CD4-positive, CD25-positive, alpha-beta regulatory T cell (primary cell): ENCODE measurements at regions not wholly inside any gene's neighbourhood (a gene's known extent, or its start where the extent isn't known, plus 50 kb on each side); places are given as distances from the start of the nearest gene placed in this dataset.
A peak's percentile ranks its signal among the peaks of the same experiment; 100 is the strongest.

Source experiments
- ATAC-seq, 2 donors: fragments of 150-1000 bp; cut with Tn5 transposase; one replicate each; pipeline ENCODE4 v1.10.0; 2021; ENCODE audit warnings: low read depth in 2 of 2, moderate number of reproducible peaks in 2 of 2, moderate library complexity in 1 of 2
- DNase-seq, 3 donors: peaks; one replicate each; pipeline versions ENCODE4 v3.0.0 to v3.0.0-alpha.2; 2012 to 2022; ENCODE audit warnings: mixed read lengths in 1 of 3
- H3K27ac ChIP-seq: one replicate; pipeline ENCODE4 v1.7.0; 2013; ENCODE audit warnings: mild to moderate bottlenecking, low read length; ENCODE audit not compliant: insufficient read depth, poor library complexity, severe bottlenecking
- H3K27me3 ChIP-seq: one replicate; pipeline ENCODE4 v1.7.0; 2013; ENCODE audit warnings: low read length; ENCODE audit not compliant: control insufficient read depth, insufficient read depth
- H3K36me3 ChIP-seq: one replicate; pipeline ENCODE4 v1.7.0; 2013; ENCODE audit warnings: mild to moderate bottlenecking, low read length, moderate library complexity; ENCODE audit not compliant: control insufficient read depth, insufficient read depth
- H3K4me1 ChIP-seq: 2 replicates; pipeline ENCODE4 v1.7.0; 2013; ENCODE audit warnings: mild to moderate bottlenecking, low read length; ENCODE audit not compliant: insufficient read depth, control insufficient read depth, poor library complexity, severe bottlenecking
- H3K4me3 ChIP-seq: one replicate; pipeline ENCODE4 v1.7.0; 2013; ENCODE audit warnings: low read depth, mild to moderate bottlenecking, low read length, moderate library complexity
- H3K9me3 ChIP-seq, 2 experiments: 1 replicate in 1 of 2; 2 replicates in 1 of 2; pipeline ENCODE4 v1.7.0; 2013; ENCODE audit warnings: low read length in 2 of 2, mild to moderate bottlenecking in 1 of 2, moderate library complexity in 1 of 2; ENCODE audit not compliant: control insufficient read depth in 2 of 2
- H3K27ac Mint-ChIP-seq, 3 donors: one replicate each; pipeline ENCODE4 v1.8.0; 2020 to 2022; ENCODE audit warnings: mild to moderate bottlenecking in 3 of 3, mixed read lengths in 3 of 3, moderate library complexity in 2 of 3
- H3K27me3 Mint-ChIP-seq: one replicate; pipeline ENCODE4 v1.8.0; 2022; ENCODE audit warnings: mild to moderate bottlenecking, mixed read lengths
- H3K36me3 Mint-ChIP-seq: one replicate; pipeline ENCODE4 v1.8.0; 2020; ENCODE audit warnings: mixed read lengths
- H3K4me1 Mint-ChIP-seq, 4 donors: one replicate each; pipeline ENCODE4 v1.8.0; 2020 to 2022; ENCODE audit warnings: mixed read lengths in 4 of 4, mild to moderate bottlenecking in 1 of 4
- H3K4me3 Mint-ChIP-seq, 4 donors: one replicate each; pipeline ENCODE4 v1.8.0; 2020 to 2022; ENCODE audit warnings: mild to moderate bottlenecking in 4 of 4, mixed read lengths in 4 of 4, moderate library complexity in 3 of 4
- H3K9me3 Mint-ChIP-seq, 7 donors: one replicate each; pipeline ENCODE4 v1.8.0; 2020 to 2022; ENCODE audit warnings: mixed read lengths in 7 of 7, mild to moderate bottlenecking in 3 of 7, moderate library complexity in 2 of 7

- Mint-ChIP-seq H3K9me3 (no peaks in the 10 kb centered on the region), H3K4me3 (no peak overlapping the region), H3K27ac (no peak overlapping the region), H3K36me3 (no peaks in the 10 kb centered on the region), H3K4me1 (no peaks in the 10 kb centered on the region), H3K27me3 (peaks cover 6% of the 10 kb centered on the region)
- Histone ChIP-seq H3K36me3 (no peaks in the 10 kb centered on the region), H3K27ac (no peak overlapping the region), H3K4me1 (no peaks in the 10 kb centered on the region), H3K4me3 (no peak overlapping the region), H3K27me3 (no peaks in the 10 kb centered on the region), H3K9me3 (no peaks in the 10 kb centered on the region)
- ATAC-seq (no peak), DNase-seq (no peak)
Measured at GRCh38 chr2:75792996-75793395, 82.3 kb upstream of the GCFC2 start.

- H3K4me1 Mint-ChIP-seq: peaks cover 0 to 2% (median 0%) of the 10 kb centered on the region in 4 donors
- Histone ChIP-seq H3K9me3 (no peaks in the 10 kb centered on the region), H3K27me3 (no peaks in the 10 kb centered on the region), H3K36me3 (no peaks in the 10 kb centered on the region), H3K4me1 (no peaks in the 10 kb centered on the region), H3K4me3 (no peak overlapping the region), H3K27ac (no peak overlapping the region)
- no peaks in the 10 kb centered on the region for H3K9me3 Mint-ChIP-seq
- no peaks in the 10 kb centered on the region for H3K36me3 Mint-ChIP-seq
- no peak for ATAC-seq
- peaks cover 6% of the 10 kb centered on the region for H3K27me3 Mint-ChIP-seq
- H3K27ac Mint-ChIP-seq: no peak overlapping the region
- H3K4me3 Mint-ChIP-seq: no peak overlapping the region
- no peak for DNase-seq
Measured at GRCh38 chr2:75792146-75792545, 81.4 kb upstream of the GCFC2 start.

DNA sequence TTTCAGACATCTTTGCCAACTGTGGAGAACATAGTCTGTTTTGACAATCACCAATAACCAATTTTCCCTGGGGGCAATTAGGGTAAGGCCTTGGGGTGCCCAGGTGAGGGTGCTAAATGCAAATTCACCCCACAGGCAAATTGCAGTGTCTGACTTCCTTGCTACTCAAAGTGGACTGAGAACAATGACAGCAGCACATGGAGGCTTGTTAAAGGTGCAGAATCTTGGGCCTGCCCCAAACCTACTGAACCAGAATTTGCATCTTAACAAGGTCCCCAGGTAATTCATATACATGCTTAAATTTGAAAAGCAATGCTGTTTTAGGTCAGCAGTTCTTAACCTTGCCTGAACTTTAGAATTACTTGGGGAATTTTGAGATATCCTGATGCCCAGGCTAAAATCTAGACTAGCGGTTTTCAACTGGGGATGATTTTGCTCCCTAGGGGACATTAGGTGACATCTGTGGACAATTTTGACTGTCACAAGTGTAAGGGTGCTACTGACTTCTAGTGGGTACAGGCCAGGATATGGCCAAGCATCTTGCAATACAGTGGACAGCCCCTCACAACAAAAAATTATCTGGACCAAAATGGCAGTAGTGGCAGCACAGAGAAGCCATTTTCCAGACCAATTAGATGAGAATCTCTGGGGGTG, 80.2 kb upstream of the GCFC2 start:
- no peaks in the 10 kb centered on the region for H3K9me3 ChIP-seq
- no peaks in the 10 kb centered on the region for H3K4me1 ChIP-seq
- H3K36me3 ChIP-seq: no peaks in the 10 kb centered on the region
- no peak overlapping the region for H3K27ac ChIP-seq
- ATAC-seq (no peak), DNase-seq (no peak)
- no peak overlapping the region for H3K4me3 ChIP-seq
- no peaks in the 10 kb centered on the region for H3K9me3 Mint-ChIP-seq
- no peak overlapping the region for H3K27ac Mint-ChIP-seq
- no peaks in the 10 kb centered on the region for H3K36me3 Mint-ChIP-seq
- H3K4me1 Mint-ChIP-seq: peaks cover 0 to 2% (median 0%) of the 10 kb centered on the region in 4 donors
- H3K27me3 ChIP-seq: no peaks in the 10 kb centered on the region
- no peaks in the 10 kb centered on the region for H3K27me3 Mint-ChIP-seq
- no peak overlapping the region for H3K4me3 Mint-ChIP-seq

- DNase-seq: no peak
- Mint-ChIP-seq H3K36me3 (no peaks in the 10 kb centered on the region), H3K4me1 (peaks cover 0 to 2% (median 0%) of the 10 kb centered on the region in 4 donors), H3K27me3 (no peaks in the 10 kb centered on the region), H3K9me3 (no peaks in the 10 kb centered on the region), H3K4me3 (no peak overlapping the region), H3K27ac (no peak overlapping the region)
- H3K36me3 ChIP-seq: no peaks in the 10 kb centered on the region
- no peak overlapping the region for H3K27ac ChIP-seq
- no peaks in the 10 kb centered on the region for H3K27me3 ChIP-seq
- no peaks in the 10 kb centered on the region for H3K4me1 ChIP-seq
- no peaks in the 10 kb centered on the region for H3K9me3 ChIP-seq
- no peak overlapping the region for H3K4me3 ChIP-seq
- ATAC-seq: no peak
Measured at GRCh38 chr2:75790121-75790813, 79.6 kb upstream of the GCFC2 start.

GRCh38 chr2:75788902-75789301, 78.2 kb upstream of the GCFC2 start:
- no peak overlapping the region for H3K4me3 ChIP-seq
- H3K4me1 Mint-ChIP-seq: peaks cover 0 to 2% (median 0%) of the 10 kb centered on the region in 4 donors
- H3K27me3 Mint-ChIP-seq: no peaks in the 10 kb centered on the region
- H3K9me3 ChIP-seq: no peaks in the 10 kb centered on the region
- no peaks in the 10 kb centered on the region for H3K27me3 ChIP-seq
- H3K4me3 Mint-ChIP-seq: no peak overlapping the region
- H3K27ac Mint-ChIP-seq: no peak overlapping the region
- no peak for ATAC-seq
- H3K4me1 ChIP-seq: no peaks in the 10 kb centered on the region
- no peak overlapping the region for H3K27ac ChIP-seq
- no peaks in the 10 kb centered on the region for H3K9me3 Mint-ChIP-seq
- H3K36me3 ChIP-seq: no peaks in the 10 kb centered on the region
- no peaks in the 10 kb centered on the region for H3K36me3 Mint-ChIP-seq
- no peak for DNase-seq

GRCh38 chr2:75788154-75788553, 77.4 kb upstream of the GCFC2 start:
- H3K27ac Mint-ChIP-seq: no peak overlapping the region
- no peaks in the 10 kb centered on the region for H3K4me1 ChIP-seq
- H3K27me3 Mint-ChIP-seq: no peaks in the 10 kb centered on the region
- H3K36me3 Mint-ChIP-seq: no peaks in the 10 kb centered on the region
- no peak for DNase-seq
- no peak overlapping the region for H3K4me3 ChIP-seq
- H3K27ac ChIP-seq: no peak overlapping the region
- no peak for ATAC-seq
- no peaks in the 10 kb centered on the region for H3K9me3 ChIP-seq
- no peaks in the 10 kb centered on the region for H3K9me3 Mint-ChIP-seq
- H3K27me3 ChIP-seq: no peaks in the 10 kb centered on the region
- peaks cover 0 to 2% (median 0%) of the 10 kb centered on the region in 4 donors for H3K4me1 Mint-ChIP-seq
- no peaks in the 10 kb centered on the region for H3K36me3 ChIP-seq
- no peak overlapping the region for H3K4me3 Mint-ChIP-seq

DNA sequence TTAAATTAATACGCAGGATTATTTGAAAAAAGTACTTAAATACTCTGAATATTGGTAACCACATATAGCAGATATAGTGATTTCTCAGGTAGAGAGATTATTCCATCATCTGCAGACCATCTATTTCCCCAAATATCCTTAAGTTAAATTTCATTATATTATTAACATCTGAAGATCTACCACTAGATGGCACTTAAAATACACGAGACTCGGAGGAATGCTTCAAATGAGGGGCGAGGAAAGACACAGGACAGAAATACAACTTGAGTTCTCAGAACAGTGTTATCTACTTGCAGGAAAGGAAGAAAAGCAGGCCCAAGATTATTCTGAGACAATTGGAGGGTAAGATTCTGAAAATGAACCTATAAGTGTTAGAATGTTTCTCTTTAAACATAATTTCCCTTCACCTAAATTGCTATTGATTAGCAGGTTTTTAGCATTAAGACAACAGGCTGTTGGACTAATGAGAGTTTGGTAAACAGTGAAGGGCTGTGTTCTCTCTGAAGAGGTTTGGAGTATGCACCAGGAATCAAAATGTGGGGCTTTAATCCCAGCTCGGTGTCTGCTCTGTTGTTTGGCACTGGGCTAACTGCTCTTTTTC, 76.9 kb upstream of the GCFC2 start:
- DNase-seq (peak in 1 of 3 donors; percentile 11), ATAC-seq (no peak)
- Mint-ChIP-seq H3K27me3 (no peaks in the 10 kb centered on the region), H3K36me3 (no peaks in the 10 kb centered on the region), H3K9me3 (no peaks in the 10 kb centered on the region), H3K4me3 (no peak overlapping the region), H3K4me1 (peaks cover 0 to 2% (median 0%) of the 10 kb centered on the region in 4 donors), H3K27ac (no peak overlapping the region)
- no peak overlapping the region for H3K4me3 ChIP-seq
- H3K4me1 ChIP-seq: no peaks in the 10 kb centered on the region
- H3K27me3 ChIP-seq: no peaks in the 10 kb centered on the region
- H3K27ac ChIP-seq: no peak overlapping the region
- H3K9me3 ChIP-seq: no peaks in the 10 kb centered on the region
- no peaks in the 10 kb centered on the region for H3K36me3 ChIP-seq
